H1 (cell line): ENCODE measurements at regions not wholly inside any gene's neighbourhood (a gene's known extent, or its start where the extent isn't known, plus 50 kb on each side); places are given as distances from the start of the nearest gene placed in this dataset.

ENCODE experiments used
- CEBPB ChIP-seq: IDR thresholded peaks from 2 replicates; pipeline ENCODE4 v1.6.1; 2012; ENCODE audit warnings: low read depth, low read length
- CHD2 ChIP-seq: IDR thresholded peaks from 2 replicates; pipeline ENCODE4 v1.6.1; 2012; ENCODE audit warnings: low read length, improper control_type of control experiment
- CREB1 ChIP-seq: IDR thresholded peaks from 2 replicates; pipeline ENCODE4 v1.6.1; 2012; ENCODE audit warnings: inconsistent platforms
- FOSL1 ChIP-seq: IDR thresholded peaks from 2 replicates; pipeline ENCODE4 v1.6.1; 2011; ENCODE audit warnings: mild to moderate bottlenecking, low read depth, low read length, moderate library complexity; ENCODE audit not compliant: insufficient read depth
- KDM1A ChIP-seq: fragments of 200-600, 300-600 bp; sonication (generic); IDR thresholded peaks from 2 replicates; pipeline ENCODE4 v1.7.1; 2016; ENCODE audit warnings: mild to moderate bottlenecking, low read length, borderline replicate concordance
- POLR2A ChIP-seq, 2 experiments: IDR thresholded peaks; 1 replicate in 1 of 2; 2 replicates in 1 of 2; pipeline ENCODE4 v1.6.1; 2011; ENCODE audit warnings: low read depth in 2 of 2, low read length in 2 of 2, mild to moderate bottlenecking in 2 of 2; ENCODE audit errors: control extremely low read depth in 1 of 2
- POLR2AphosphoS5 ChIP-seq: IDR thresholded peaks from 2 replicates; pipeline ENCODE4 v1.6.1; 2011; ENCODE audit warnings: low read depth, low read length
- RFX5 ChIP-seq: IDR thresholded peaks from 2 replicates; pipeline ENCODE4 v1.6.1; 2011; ENCODE audit warnings: low read depth, low read length, improper control_type of control experiment, borderline replicate concordance
- SP1 ChIP-seq: IDR thresholded peaks from 2 replicates; pipeline ENCODE4 v1.6.1; 2011; ENCODE audit warnings: low read depth, low read length
- SRF ChIP-seq: IDR thresholded peaks from 2 replicates; pipeline ENCODE4 v1.6.1; 2011; ENCODE audit warnings: mild to moderate bottlenecking, low read depth, low read length, moderate library complexity
- TEAD4 ChIP-seq: IDR thresholded peaks from 2 replicates; pipeline ENCODE4 v1.6.1; 2012; ENCODE audit warnings: low read depth, low read length, inconsistent platforms, mixed read lengths
- TF ChIP-seq, protein P1 (sequence below), 3 experiments: IDR thresholded peaks; 1 replicate in 2 of 3; 2 replicates in 1 of 3; pipeline versions ENCODE4 v1.5.1 to v1.6.1; 2011; ENCODE audit warnings: low read length in 3 of 3, mild to moderate bottlenecking in 3 of 3, inconsistent platforms in 2 of 3, low read depth in 1 of 3, moderate library complexity in 1 of 3; ENCODE audit not compliant: insufficient read depth in 1 of 3; ENCODE audit errors: control extremely low read depth in 1 of 3
- TF ChIP-seq, protein P2 (sequence below): IDR thresholded peaks from 2 replicates; pipeline ENCODE4 v1.6.1; 2012; ENCODE audit warnings: low read length, inconsistent platforms
- TF ChIP-seq, protein P3 (sequence below): IDR thresholded peaks from 2 replicates; pipeline ENCODE4 v1.6.1; 2012; ENCODE audit warnings: inconsistent platforms

DNA sequence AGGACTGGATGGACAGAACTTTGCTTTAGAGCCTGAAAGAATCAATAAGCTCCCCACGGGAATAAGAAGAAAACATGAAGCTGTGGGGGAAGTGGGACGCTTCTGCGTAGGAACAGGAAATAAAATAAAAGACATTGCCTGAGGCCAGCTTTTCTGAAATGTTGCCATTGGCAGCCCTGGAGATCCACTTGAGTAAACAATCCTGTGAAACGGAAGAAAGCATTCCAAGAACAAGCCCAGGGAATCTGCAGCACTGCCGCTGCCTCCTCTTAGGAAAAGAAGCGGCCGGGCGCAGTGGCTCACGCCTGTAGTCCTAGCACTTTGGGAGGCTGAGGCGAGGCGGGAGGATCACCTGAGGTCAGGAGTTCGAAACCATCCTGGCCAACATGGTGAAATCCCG lies 182.3 kb upstream of the RALGAPA2 start:
- no peak for TF ChIP-seq POLR2AphosphoS5
- TF ChIP-seq CHD2 = no peak
- TF ChIP-seq, protein P1, sequence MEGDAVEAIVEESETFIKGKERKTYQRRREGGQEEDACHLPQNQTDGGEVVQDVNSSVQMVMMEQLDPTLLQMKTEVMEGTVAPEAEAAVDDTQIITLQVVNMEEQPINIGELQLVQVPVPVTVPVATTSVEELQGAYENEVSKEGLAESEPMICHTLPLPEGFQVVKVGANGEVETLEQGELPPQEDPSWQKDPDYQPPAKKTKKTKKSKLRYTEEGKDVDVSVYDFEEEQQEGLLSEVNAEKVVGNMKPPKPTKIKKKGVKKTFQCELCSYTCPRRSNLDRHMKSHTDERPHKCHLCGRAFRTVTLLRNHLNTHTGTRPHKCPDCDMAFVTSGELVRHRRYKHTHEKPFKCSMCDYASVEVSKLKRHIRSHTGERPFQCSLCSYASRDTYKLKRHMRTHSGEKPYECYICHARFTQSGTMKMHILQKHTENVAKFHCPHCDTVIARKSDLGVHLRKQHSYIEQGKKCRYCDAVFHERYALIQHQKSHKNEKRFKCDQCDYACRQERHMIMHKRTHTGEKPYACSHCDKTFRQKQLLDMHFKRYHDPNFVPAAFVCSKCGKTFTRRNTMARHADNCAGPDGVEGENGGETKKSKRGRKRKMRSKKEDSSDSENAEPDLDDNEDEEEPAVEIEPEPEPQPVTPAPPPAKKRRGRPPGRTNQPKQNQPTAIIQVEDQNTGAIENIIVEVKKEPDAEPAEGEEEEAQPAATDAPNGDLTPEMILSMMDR (IDR thresholded peaks at IDR 0.05; ENCODE audit: control extremely low read depth in 1 of 3, insufficient read depth in 1 of 3, low read depth in 1 of 3, low read length in 3 of 3) = no peak
- no peak for TF ChIP-seq RFX5
- TF ChIP-seq POLR2A (IDR thresholded peaks at IDR 0.05; ENCODE audit: control extremely low read depth in 1 of 2, low read depth in 2 of 2, low read length in 2 of 2) = no peak
- no peak for TF ChIP-seq KDM1A
- TF ChIP-seq TEAD4 = no peak
- no peak for TF ChIP-seq CREB1
- no peak for TF ChIP-seq CEBPB
- TF ChIP-seq, protein P2, sequence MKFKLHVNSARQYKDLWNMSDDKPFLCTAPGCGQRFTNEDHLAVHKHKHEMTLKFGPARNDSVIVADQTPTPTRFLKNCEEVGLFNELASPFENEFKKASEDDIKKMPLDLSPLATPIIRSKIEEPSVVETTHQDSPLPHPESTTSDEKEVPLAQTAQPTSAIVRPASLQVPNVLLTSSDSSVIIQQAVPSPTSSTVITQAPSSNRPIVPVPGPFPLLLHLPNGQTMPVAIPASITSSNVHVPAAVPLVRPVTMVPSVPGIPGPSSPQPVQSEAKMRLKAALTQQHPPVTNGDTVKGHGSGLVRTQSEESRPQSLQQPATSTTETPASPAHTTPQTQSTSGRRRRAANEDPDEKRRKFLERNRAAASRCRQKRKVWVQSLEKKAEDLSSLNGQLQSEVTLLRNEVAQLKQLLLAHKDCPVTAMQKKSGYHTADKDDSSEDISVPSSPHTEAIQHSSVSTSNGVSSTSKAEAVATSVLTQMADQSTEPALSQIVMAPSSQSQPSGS = no peak
- TF ChIP-seq FOSL1 = no peak
- TF ChIP-seq, protein P3, sequence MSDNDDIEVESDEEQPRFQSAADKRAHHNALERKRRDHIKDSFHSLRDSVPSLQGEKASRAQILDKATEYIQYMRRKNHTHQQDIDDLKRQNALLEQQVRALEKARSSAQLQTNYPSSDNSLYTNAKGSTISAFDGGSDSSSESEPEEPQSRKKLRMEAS = no peak
- TF ChIP-seq SRF = no peak
- no peak for TF ChIP-seq SP1
